GM23338 (cell line): ENCODE measurements at regions not wholly inside any gene's neighbourhood (a gene's known extent, or its start where the extent isn't known, plus 50 kb on each side); places are given as distances from the start of the nearest gene placed in this dataset.

Experiments
- ATAC-seq: fragments of 200-7000 bp; cut with Tn5 transposase; 3 replicates; pipeline ENCODE4 v1.9.1; 2020
- DNase-seq: peaks from one replicate; pipeline ENCODE4 v3.0.0-alpha.2; 2015; ENCODE audit warnings: low spot score
- H2AFZ ChIP-seq: fragments of 200-600 bp; sonication (generic); 2 replicates; pipeline ENCODE4 v1.8.0; 2016; ENCODE audit warnings: antibody characterized with exemption, mild to moderate bottlenecking, moderate library complexity
- H3F3A ChIP-seq: fragments of 200-600 bp; sonication (generic); replicated peaks from 2 replicates; pipeline ENCODE4 v1.8.0; 2017; ENCODE audit warnings: antibody characterized with exemption, mixed run types, low read depth
- H3K27ac ChIP-seq: fragments of 200-600 bp; sonication (generic); 2 replicates; pipeline ENCODE4 v1.6.1; 2016; ENCODE audit warnings: low read depth
- H3K27me3 ChIP-seq: fragments of 200-600 bp; sonication (generic); 2 replicates; pipeline ENCODE4 v1.8.0; 2016; ENCODE audit warnings: mild to moderate bottlenecking, mixed run types, moderate library complexity; ENCODE audit not compliant: insufficient read depth
- H3K36me3 ChIP-seq: fragments of 200-600 bp; sonication (generic); 2 replicates; pipeline ENCODE4 v1.8.0; 2016; ENCODE audit warnings: mild to moderate bottlenecking; ENCODE audit not compliant: insufficient read depth
- H3K4me1 ChIP-seq: fragments of 200-600 bp; sonication (generic); 2 replicates; pipeline ENCODE4 v1.8.0; 2016; ENCODE audit warnings: mild to moderate bottlenecking, moderate library complexity; ENCODE audit not compliant: insufficient read depth
- H3K4me2 ChIP-seq: fragments of 200-600 bp; sonication (generic); 2 replicates; pipeline ENCODE4 v1.7.1; 2017; ENCODE audit warnings: mixed run types
- H3K4me3 ChIP-seq: fragments of 200-600 bp; sonication (generic); 2 replicates; pipeline ENCODE4 v1.6.1; 2016; ENCODE audit warnings: mixed run types
- H3K79me2 ChIP-seq: fragments of 200-600 bp; sonication (generic); replicated peaks from 2 replicates; pipeline ENCODE4 v1.8.0; 2017; ENCODE audit warnings: mild to moderate bottlenecking; ENCODE audit not compliant: insufficient read depth
- H3K9me2 ChIP-seq: fragments of 200-600 bp; sonication (generic); 2 replicates; pipeline ENCODE4 v1.8.0; 2017; ENCODE audit not compliant: insufficient read depth
- H4K20me1 ChIP-seq: fragments of 200-600 bp; sonication (generic); replicated peaks from 2 replicates; pipeline ENCODE4 v1.8.0; 2017; ENCODE audit warnings: mild to moderate bottlenecking; ENCODE audit not compliant: insufficient read depth
- H3K27ac Mint-ChIP-seq: 2 replicates; pipeline ENCODE4 v1.8.0; 2020; ENCODE audit warnings: inconsistent platforms, mild to moderate bottlenecking, moderate library complexity, mixed read lengths
- H3K27me3 Mint-ChIP-seq: 3 replicates; pipeline ENCODE4 v1.8.0; 2022; ENCODE audit warnings: low read depth, mild to moderate bottlenecking, moderate library complexity, mixed read lengths, inconsistent platforms; ENCODE audit not compliant: insufficient read depth, poor library complexity
- H3K36me3 Mint-ChIP-seq: 3 replicates; pipeline ENCODE4 v1.8.0; 2021; ENCODE audit warnings: low read depth, mild to moderate bottlenecking, inconsistent platforms, moderate library complexity, mixed read lengths
- H3K4me1 Mint-ChIP-seq: 3 replicates; pipeline ENCODE4 v1.8.0; 2020; ENCODE audit warnings: mild to moderate bottlenecking, inconsistent platforms, mixed read lengths
- H3K4me3 Mint-ChIP-seq: 3 replicates; pipeline ENCODE4 v1.8.0; 2021; ENCODE audit warnings: moderate library complexity, mild to moderate bottlenecking, inconsistent platforms, mixed read lengths
- H3K9me3 Mint-ChIP-seq: 3 replicates; pipeline ENCODE4 v1.8.0; 2020; ENCODE audit warnings: moderate library complexity, mild to moderate bottlenecking, inconsistent platforms, mixed read lengths
- CREB1 ChIP-seq: fragments of 250-450 bp; sonication (Bioruptor Pico); IDR thresholded peaks from 2 replicates; pipeline ENCODE4 v1.5.0; 2020; ENCODE audit warnings: low read depth, mild to moderate bottlenecking, moderate library complexity
- CTCF ChIP-seq, 2 experiments: fragments of 200-600 bp in 1 of 2; sonication (generic) in 1 of 2; conservative IDR thresholded peaks; 2 replicates each; pipeline versions ENCODE4 v1.5.1 to v1.6.1; 2016 to 2017; ENCODE audit warnings: antibody characterized with exemption in 2 of 2, low read depth in 2 of 2, mild to moderate bottlenecking in 2 of 2, moderate library complexity in 1 of 2
- ETS1 ChIP-seq: IDR thresholded peaks from 2 replicates; pipeline ENCODE4 v1.6.1; 2016; ENCODE audit warnings: antibody characterized with exemption
- EZH2 ChIP-seq: fragments of 200-600 bp; sonication (generic); IDR thresholded peaks from one replicate; pipeline ENCODE4 v1.8.0; 2017; ENCODE audit warnings: antibody characterized with exemption, mild to moderate bottlenecking, low read depth; ENCODE audit not compliant: unreplicated experiment
- EZH2phosphoT487 ChIP-seq: fragments of 200-600 bp; sonication (generic); IDR thresholded peaks from one replicate; pipeline ENCODE4 v1.8.1; 2018; ENCODE audit warnings: antibody characterized with exemption; ENCODE audit not compliant: unreplicated experiment
- JUNB ChIP-seq: IDR thresholded peaks from one replicate; pipeline ENCODE4 v1.6.1; 2016; ENCODE audit warnings: antibody characterized with exemption; ENCODE audit not compliant: unreplicated experiment
- NANOG ChIP-seq: IDR thresholded peaks from 2 replicates; pipeline ENCODE4 v1.6.1; 2016; ENCODE audit warnings: antibody characterized with exemption, borderline replicate concordance
- POLR2AphosphoS5 ChIP-seq: IDR thresholded peaks from 2 replicates; pipeline ENCODE4 v1.6.1; 2016; ENCODE audit warnings: antibody characterized with exemption, low read depth
- STAT1 ChIP-seq: IDR thresholded peaks from one replicate; pipeline ENCODE4 v1.6.1; 2016; ENCODE audit warnings: antibody characterized with exemption; ENCODE audit not compliant: unreplicated experiment
- ZNF114 ChIP-seq: fragments of 250-450 bp; sonication (Bioruptor Pico); IDR thresholded peaks from 2 replicates; pipeline ENCODE4 v1.5.0; 2020; ENCODE audit warnings: mild to moderate bottlenecking, moderate library complexity
- ZNF331 ChIP-seq: fragments of 250-450 bp; sonication (Bioruptor Pico); IDR thresholded peaks from 2 replicates; pipeline ENCODE4 v1.5.0; 2020; ENCODE audit warnings: low read depth, mild to moderate bottlenecking, moderate library complexity
- TF ChIP-seq, protein P1 (sequence below): IDR thresholded peaks from one replicate; pipeline ENCODE4 v1.6.1; 2018; ENCODE audit warnings: antibody characterized with exemption; ENCODE audit not compliant: unreplicated experiment
- TF ChIP-seq, protein P2 (sequence below): fragments of 250-450 bp; sonication (Bioruptor Pico); IDR thresholded peaks from 2 replicates; pipeline ENCODE4 v1.5.0; 2020; ENCODE audit warnings: mild to moderate bottlenecking, moderate library complexity

DNA sequence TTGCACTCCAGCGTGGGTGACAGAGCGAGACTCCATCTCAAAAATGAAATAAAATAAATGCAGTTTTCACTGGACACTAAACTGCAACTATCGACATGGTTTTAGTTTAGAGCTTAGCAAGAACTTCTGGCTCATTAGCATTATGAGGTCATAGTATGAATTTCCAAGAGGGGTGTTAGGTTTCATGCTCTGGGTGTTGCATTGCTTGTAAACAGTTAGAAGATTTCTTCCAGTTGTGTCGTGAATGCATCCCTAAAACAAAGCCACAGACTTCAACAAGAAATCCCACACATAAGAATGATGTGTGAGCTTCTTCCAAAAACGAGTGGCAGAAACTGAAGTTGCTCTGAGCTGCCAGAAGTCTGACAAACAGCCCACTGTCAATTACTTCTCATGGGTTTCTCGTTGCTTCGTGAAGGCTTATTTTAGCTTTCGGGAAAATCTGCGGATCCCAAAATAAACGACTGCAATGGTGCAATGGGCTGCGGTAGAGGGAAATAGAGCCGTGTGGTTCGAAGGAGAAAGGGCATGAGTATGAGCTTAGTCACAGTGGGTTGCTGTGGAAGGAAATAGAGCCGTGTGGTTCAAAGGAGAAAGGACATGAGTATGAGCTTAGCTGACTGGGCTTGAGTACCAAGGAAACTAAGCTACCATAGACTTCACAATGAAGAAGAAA lies 354.9 kb downstream of the DHRSX start:
- TF ChIP-seq ZNF331 (CRISPR knock-in tag) (no peak), EZH2 (no peak), POLR2AphosphoS5 (no peak), JUNB (no peak), NANOG (no peak), CTCF (conservative IDR thresholded peaks at IDR 0.05; ENCODE audit: low read depth in 2 of 2) (no peak), ZNF114 (CRISPR knock-in tag) (no peak), CREB1 (no peak), ETS1 (no peak), STAT1 (no peak), EZH2phosphoT487 (no peak)
- TF ChIP-seq, protein P1, sequence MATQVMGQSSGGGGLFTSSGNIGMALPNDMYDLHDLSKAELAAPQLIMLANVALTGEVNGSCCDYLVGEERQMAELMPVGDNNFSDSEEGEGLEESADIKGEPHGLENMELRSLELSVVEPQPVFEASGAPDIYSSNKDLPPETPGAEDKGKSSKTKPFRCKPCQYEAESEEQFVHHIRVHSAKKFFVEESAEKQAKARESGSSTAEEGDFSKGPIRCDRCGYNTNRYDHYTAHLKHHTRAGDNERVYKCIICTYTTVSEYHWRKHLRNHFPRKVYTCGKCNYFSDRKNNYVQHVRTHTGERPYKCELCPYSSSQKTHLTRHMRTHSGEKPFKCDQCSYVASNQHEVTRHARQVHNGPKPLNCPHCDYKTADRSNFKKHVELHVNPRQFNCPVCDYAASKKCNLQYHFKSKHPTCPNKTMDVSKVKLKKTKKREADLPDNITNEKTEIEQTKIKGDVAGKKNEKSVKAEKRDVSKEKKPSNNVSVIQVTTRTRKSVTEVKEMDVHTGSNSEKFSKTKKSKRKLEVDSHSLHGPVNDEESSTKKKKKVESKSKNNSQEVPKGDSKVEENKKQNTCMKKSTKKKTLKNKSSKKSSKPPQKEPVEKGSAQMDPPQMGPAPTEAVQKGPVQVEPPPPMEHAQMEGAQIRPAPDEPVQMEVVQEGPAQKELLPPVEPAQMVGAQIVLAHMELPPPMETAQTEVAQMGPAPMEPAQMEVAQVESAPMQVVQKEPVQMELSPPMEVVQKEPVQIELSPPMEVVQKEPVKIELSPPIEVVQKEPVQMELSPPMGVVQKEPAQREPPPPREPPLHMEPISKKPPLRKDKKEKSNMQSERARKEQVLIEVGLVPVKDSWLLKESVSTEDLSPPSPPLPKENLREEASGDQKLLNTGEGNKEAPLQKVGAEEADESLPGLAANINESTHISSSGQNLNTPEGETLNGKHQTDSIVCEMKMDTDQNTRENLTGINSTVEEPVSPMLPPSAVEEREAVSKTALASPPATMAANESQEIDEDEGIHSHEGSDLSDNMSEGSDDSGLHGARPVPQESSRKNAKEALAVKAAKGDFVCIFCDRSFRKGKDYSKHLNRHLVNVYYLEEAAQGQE = no peak
- TF ChIP-seq, protein P2, sequence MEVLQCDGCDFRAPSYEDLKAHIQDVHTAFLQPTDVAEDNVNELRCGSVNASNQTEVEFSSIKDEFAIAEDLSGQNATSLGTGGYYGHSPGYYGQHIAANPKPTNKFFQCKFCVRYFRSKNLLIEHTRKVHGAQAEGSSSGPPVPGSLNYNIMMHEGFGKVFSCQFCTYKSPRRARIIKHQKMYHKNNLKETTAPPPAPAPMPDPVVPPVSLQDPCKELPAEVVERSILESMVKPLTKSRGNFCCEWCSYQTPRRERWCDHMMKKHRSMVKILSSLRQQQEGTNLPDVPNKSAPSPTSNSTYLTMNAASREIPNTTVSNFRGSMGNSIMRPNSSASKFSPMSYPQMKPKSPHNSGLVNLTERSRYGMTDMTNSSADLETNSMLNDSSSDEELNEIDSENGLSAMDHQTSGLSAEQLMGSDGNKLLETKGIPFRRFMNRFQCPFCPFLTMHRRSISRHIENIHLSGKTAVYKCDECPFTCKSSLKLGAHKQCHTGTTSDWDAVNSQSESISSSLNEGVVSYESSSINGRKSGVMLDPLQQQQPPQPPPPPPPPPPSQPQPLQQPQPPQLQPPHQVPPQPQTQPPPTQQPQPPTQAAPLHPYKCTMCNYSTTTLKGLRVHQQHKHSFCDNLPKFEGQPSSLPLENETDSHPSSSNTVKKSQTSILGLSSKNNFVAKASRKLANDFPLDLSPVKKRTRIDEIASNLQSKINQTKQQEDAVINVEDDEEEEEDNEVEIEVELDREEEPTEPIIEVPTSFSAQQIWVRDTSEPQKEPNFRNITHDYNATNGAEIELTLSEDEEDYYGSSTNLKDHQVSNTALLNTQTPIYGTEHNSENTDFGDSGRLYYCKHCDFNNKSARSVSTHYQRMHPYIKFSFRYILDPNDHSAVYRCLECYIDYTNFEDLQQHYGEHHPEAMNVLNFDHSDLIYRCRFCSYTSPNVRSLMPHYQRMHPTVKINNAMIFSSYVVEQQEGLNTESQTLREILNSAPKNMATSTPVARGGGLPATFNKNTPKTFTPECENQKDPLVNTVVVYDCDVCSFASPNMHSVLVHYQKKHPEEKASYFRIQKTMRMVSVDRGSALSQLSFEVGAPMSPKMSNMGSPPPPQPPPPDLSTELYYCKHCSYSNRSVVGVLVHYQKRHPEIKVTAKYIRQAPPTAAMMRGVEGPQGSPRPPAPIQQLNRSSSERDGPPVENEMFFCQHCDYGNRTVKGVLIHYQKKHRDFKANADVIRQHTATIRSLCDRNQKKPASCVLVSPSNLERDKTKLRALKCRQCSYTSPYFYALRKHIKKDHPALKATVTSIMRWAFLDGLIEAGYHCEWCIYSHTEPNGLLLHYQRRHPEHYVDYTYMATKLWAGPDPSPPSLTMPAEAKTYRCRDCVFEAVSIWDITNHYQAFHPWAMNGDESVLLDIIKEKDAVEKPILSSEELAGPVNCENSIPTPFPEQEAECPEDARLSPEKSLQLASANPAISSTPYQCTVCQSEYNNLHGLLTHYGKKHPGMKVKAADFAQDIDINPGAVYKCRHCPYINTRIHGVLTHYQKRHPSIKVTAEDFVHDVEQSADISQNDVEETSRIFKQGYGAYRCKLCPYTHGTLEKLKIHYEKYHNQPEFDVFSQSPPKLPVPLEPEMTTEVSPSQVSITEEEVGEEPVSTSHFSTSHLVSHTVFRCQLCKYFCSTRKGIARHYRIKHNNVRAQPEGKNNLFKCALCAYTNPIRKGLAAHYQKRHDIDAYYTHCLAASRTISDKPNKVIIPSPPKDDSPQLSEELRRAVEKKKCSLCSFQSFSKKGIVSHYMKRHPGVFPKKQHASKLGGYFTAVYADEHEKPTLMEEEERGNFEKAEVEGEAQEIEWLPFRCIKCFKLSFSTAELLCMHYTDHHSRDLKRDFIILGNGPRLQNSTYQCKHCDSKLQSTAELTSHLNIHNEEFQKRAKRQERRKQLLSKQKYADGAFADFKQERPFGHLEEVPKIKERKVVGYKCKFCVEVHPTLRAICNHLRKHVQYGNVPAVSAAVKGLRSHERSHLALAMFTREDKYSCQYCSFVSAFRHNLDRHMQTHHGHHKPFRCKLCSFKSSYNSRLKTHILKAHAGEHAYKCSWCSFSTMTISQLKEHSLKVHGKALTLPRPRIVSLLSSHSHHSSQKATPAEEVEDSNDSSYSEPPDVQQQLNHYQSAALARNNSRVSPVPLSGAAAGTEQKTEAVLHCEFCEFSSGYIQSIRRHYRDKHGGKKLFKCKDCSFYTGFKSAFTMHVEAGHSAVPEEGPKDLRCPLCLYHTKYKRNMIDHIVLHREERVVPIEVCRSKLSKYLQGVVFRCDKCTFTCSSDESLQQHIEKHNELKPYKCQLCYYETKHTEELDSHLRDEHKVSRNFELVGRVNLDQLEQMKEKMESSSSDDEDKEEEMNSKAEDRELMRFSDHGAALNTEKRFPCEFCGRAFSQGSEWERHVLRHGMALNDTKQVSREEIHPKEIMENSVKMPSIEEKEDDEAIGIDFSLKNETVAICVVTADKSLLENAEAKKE (CRISPR knock-in tag) = no peak
- H4K20me1 ChIP-seq = no peaks in the 10 kb centered on the region
- Mint-ChIP-seq H3K36me3 (peaks cover 33% of the 10 kb centered on the region), H3K4me1 (peaks cover 6% of the 10 kb centered on the region), H3K27me3 (peaks cover 3% of the 10 kb centered on the region), H3K27ac (peak overlapping the region; percentile 20), H3K4me3 (no peak overlapping the region), H3K9me3 (peaks cover 35% of the 10 kb centered on the region)
- peaks cover 3% of the 10 kb centered on the region; the same call in 1 of the 2 replicates for H3K9me2 ChIP-seq
- H3K4me2 ChIP-seq = no peak overlapping the region
- H3K36me3 ChIP-seq = no peaks in the 10 kb centered on the region
- no peak for DNase-seq
- no peaks in the 10 kb centered on the region; the same call in 1 of the 2 replicates for H3K4me1 ChIP-seq
- 0 out of 3 replicates have a peak, but pooled peaks have one; percentile 23 for ATAC-seq
- H3K27ac ChIP-seq = no peak overlapping the region
- H3K27me3 ChIP-seq = no peaks in the 10 kb centered on the region
- no peak overlapping the region for H2AFZ ChIP-seq
- no peak overlapping the region for H3K4me3 ChIP-seq
- H3F3A ChIP-seq = no peaks in the 10 kb centered on the region
- H3K79me2 ChIP-seq = no peaks in the 10 kb centered on the region
